Gastroesophageal sphincter (tissue), 4 donors: ENCODE measurements at regions not wholly inside any gene's neighbourhood (a gene's known extent, or its start where the extent isn't known, plus 50 kb on each side); places are given as distances from the start of the nearest gene placed in this dataset.

Source experiments
- ATAC-seq: fragments of 150-250 bp; one replicate; pipeline ENCODE4 v1.9.1; 2016; ENCODE audit warnings: mild to moderate bottlenecking, moderate library complexity
- H3K27ac ChIP-seq, 4 donors: fragments of 200-600 bp; sonication (generic) in 3 of 4; 1 replicate in 3 of 4; 2 replicates in 1 of 4; pipeline ENCODE4 v1.5.1; 2016 to 2019
- H3K27me3 ChIP-seq: fragments of 200-600 bp; sonication (generic); one replicate; pipeline ENCODE4 v1.5.1; 2019
- H3K36me3 ChIP-seq, 2 donors: fragments of 200-600 bp; sonication (generic); one replicate each; pipeline ENCODE4 v1.5.1; 2019; ENCODE audit warnings: control low read depth in 1 of 2
- H3K4me1 ChIP-seq, 3 donors: fragments of 200-600 bp; sonication (generic); 1 replicate in 2 of 3; 2 replicates in 1 of 3; pipeline ENCODE4 v1.5.1; 2016 to 2019; ENCODE audit warnings: control low read depth in 2 of 3
- H3K4me3 ChIP-seq, 2 donors: fragments of 200-600 bp; sonication (generic); one replicate each; pipeline ENCODE4 v1.5.1; 2019; ENCODE audit warnings: mild to moderate bottlenecking in 1 of 2, moderate library complexity in 1 of 2
- H3K9me3 ChIP-seq, 3 donors: fragments of 200-600 bp; sonication (generic); one replicate each; pipeline ENCODE4 v1.5.1; 2017 to 2019; ENCODE audit warnings: control low read depth in 2 of 3
- EP300 ChIP-seq: sonication (generic); formaldehyde crosslinking; IDR thresholded peaks from one replicate; pipeline ENCODE4 v1.6.1; 2017; ENCODE audit warnings: antibody characterized with exemption, mild to moderate bottlenecking
- POLR2A ChIP-seq, 2 donors: fragments of 450-650 bp; IDR thresholded peaks; one replicate each; pipeline ENCODE4 v1.6.1; 2017; ENCODE audit warnings: antibody characterized with exemption in 2 of 2, mild to moderate bottlenecking in 2 of 2, moderate library complexity in 1 of 2
- POLR2AphosphoS5 ChIP-seq: sonication (generic); formaldehyde crosslinking; IDR thresholded peaks from one replicate; pipeline ENCODE4 v1.6.1; 2017; ENCODE audit warnings: antibody characterized with exemption
- WGBS, 2 donors: methylation state at CpG; one replicate each; pipeline ENCODE4 v1.1.5; 2018; ENCODE audit warnings: low coverage in 1 of 2; 5-methylcytosine and 5-hydroxymethylcytosine counted together
- TF ChIP-seq, protein P1 (sequence below), 4 experiments: fragments of 200-600 bp in 2 of 4; fragments of 450-650 bp in 2 of 4; sonication (generic) in 1 of 4; IDR thresholded peaks; one replicate each; pipeline ENCODE4 v1.5.1; 2017 to 2019; ENCODE audit warnings: antibody characterized with exemption in 4 of 4, mild to moderate bottlenecking in 2 of 4, moderate library complexity in 2 of 4

DNA sequence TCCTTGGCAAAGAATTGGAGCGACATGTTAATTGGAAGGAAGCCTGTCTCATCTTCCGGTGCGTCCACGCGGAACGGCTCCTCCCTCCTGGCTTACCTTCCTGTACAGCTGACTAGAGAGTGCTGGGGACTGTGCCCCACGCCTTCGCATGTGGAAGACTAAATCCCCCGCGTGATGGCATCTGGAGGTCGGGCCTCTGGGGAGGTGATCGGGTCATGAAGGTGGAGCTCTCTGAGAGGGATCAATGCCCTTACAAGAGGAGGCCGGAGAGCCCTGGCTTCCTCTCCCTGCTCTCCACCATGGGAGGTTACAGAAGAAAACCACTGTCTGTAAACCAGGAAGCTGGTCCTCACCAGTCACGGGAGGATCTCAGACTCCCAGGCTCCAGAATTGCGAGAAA is 104.1 kb upstream of the OTOS start:
- peaks cover 0 to 16% (median 0%) of the 10 kb centered on the region in 3 donors for H3K4me1 ChIP-seq
- no peak overlapping the region for H3K4me3 ChIP-seq
- no peaks in the 10 kb centered on the region for H3K9me3 ChIP-seq
- TF ChIP-seq POLR2AphosphoS5 (no peak), EP300 (no peak), POLR2A (IDR thresholded peaks at IDR 0.05) (no peak)
- TF ChIP-seq, protein P1, sequence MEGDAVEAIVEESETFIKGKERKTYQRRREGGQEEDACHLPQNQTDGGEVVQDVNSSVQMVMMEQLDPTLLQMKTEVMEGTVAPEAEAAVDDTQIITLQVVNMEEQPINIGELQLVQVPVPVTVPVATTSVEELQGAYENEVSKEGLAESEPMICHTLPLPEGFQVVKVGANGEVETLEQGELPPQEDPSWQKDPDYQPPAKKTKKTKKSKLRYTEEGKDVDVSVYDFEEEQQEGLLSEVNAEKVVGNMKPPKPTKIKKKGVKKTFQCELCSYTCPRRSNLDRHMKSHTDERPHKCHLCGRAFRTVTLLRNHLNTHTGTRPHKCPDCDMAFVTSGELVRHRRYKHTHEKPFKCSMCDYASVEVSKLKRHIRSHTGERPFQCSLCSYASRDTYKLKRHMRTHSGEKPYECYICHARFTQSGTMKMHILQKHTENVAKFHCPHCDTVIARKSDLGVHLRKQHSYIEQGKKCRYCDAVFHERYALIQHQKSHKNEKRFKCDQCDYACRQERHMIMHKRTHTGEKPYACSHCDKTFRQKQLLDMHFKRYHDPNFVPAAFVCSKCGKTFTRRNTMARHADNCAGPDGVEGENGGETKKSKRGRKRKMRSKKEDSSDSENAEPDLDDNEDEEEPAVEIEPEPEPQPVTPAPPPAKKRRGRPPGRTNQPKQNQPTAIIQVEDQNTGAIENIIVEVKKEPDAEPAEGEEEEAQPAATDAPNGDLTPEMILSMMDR (IDR thresholded peaks at IDR 0.05), result no peak
- H3K27ac ChIP-seq, result no peak overlapping the region
- no peaks in the 10 kb centered on the region for H3K36me3 ChIP-seq
- 51 to 70% methylated on average over 8 to 9 of the region's 15 CpGs for WGBS, 2 donors
- H3K27me3 ChIP-seq, result peaks cover 4% of the 10 kb centered on the region
- no peak for ATAC-seq

- Histone ChIP-seq H3K27ac (no peak overlapping the region), H3K27me3 (peaks cover 4% of the 10 kb centered on the region), H3K36me3 (no peaks in the 10 kb centered on the region), H3K4me1 (peaks cover 0 to 20% (median 0%) of the 10 kb centered on the region in 3 donors), H3K4me3 (no peak overlapping the region), H3K9me3 (no peaks in the 10 kb centered on the region)
- ATAC-seq, result no peak
- 91 to 97% methylated on average over 4 of the region's 4 CpGs for WGBS, 2 donors
- TF ChIP-seq EP300 (no peak), POLR2AphosphoS5 (no peak), POLR2A (IDR thresholded peaks at IDR 0.05) (no peak)
- TF ChIP-seq, protein P1 (IDR thresholded peaks at IDR 0.05), result no peak
These were observed 104.7 kb upstream of the OTOS start for GRCh38 chr2:240245184-240245583.

DNA sequence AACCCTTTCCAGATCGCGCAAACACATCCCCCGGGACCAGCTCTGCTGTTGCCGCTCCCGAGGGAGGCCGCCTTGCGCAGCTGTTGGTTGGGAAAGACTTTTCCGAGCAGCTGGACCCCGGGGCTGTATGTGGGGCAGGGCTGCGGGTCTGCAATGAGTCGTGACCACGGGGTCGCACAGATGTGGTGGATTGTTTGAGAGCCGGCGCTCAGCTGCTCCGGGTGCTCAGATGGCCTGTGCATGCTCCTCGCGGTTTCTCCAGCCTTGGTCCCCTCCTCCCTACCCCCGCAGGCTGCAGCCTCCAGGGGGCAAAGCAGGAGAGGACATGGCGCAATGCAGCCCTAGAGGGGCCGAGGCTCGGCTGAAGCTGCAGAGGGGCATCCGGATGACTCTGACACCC is 105.2 kb upstream of the OTOS start:
- Histone ChIP-seq H3K4me3 (no peak overlapping the region), H3K9me3 (no peaks in the 10 kb centered on the region), H3K4me1 (peaks cover 0 to 26% (median 4%) of the 10 kb centered on the region in 3 donors), H3K27ac (no peak overlapping the region), H3K27me3 (peaks cover 4% of the 10 kb centered on the region), H3K36me3 (no peaks in the 10 kb centered on the region)
- TF ChIP-seq EP300, result no peak
- TF ChIP-seq POLR2AphosphoS5, result no peak
- TF ChIP-seq, protein P1 (IDR thresholded peaks at IDR 0.05), result no peak
- peak; percentile 42 for ATAC-seq
- WGBS, 2 donors, result 83% methylated on average over 6 of the region's 23 CpGs; no CpG with 5 or more reads in 1 of the 2 donors

DNA sequence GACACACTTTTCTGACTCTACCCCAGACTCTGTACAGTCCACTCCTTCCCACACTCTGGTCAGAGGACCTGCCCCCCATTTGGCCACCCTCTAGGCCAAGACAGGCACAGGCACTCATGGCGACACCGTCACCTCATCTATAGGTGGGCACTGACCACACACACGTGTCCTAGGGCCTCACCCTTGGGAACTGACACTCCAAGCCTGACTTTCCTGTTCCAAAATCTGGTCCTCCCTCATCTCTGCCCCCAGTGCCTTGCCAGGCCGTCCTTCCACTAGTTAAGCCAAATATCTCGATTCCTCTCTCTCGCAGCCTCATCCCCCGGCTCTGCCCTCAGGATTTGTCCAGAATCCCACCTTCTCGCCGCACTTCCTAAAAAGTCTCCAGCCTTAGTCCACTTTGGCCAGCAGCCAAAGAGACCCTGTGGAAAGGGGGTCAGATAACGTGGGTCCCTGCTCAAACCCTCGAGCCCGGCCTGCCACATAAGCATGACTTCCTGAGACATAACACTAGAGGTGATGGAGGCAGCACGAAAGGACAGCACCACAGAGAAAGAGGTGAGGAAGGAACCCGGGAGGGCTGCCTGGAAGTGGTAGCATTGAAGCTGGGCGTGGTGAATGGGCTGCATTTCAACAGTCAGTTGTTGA is 105.8 kb upstream of the OTOS start:
- TF ChIP-seq, protein P1 (IDR thresholded peaks at IDR 0.05), result no peak
- TF ChIP-seq EP300 (no peak), POLR2A (IDR thresholded peaks at IDR 0.05) (no peak), POLR2AphosphoS5 (no peak)
- no peak overlapping the region for H3K4me3 ChIP-seq
- H3K27me3 ChIP-seq, result peaks cover 4% of the 10 kb centered on the region
- 64 to 92% methylated on average over 4 to 15 of the region's 15 CpGs for WGBS, 2 donors
- H3K4me1 ChIP-seq, result peaks cover 0 to 32% (median 10%) of the 10 kb centered on the region in 3 donors
- ATAC-seq, result no peak
- no peaks in the 10 kb centered on the region for H3K9me3 ChIP-seq
- no peaks in the 10 kb centered on the region for H3K36me3 ChIP-seq
- peak overlapping the region in 1 of 4 donors; percentile 16 for H3K27ac ChIP-seq

DNA sequence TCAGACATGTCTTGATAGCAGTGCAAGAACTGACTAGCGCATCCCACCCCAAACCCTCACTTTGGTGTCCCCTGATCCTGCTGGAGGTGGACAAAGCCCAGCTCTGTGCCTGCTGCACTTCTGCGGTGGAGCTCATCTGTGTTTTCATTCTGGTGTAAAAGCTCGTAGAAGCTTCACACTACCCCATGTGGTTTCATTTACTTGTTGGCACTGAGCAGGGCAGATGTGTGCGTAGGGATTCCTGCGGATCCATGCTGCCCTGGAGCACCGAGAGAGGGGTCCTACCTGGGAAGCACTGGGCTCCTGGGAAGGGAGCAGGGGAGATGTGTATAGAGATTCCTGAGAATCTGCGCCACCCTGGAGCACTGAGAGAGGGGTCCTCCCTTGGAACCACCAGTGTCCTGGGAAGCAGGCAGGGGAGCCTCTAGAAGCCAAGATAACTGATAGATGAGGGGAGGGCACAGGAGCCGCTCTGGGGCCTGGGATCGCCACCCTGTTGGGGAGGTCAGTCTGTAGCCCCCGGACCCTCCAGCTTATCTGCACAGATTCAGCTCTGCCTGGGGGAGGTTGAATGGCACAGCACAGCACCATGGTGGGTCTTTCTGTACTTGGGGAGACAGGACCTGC is 106.9 kb upstream of the OTOS start:
- WGBS, 2 donors, result 87% methylated on average over 3 of the region's 10 CpGs; no CpG with 5 or more reads in 1 of the 2 donors
- no peak for TF ChIP-seq POLR2AphosphoS5
- TF ChIP-seq, protein P1 (IDR thresholded peaks at IDR 0.05), result no peak
- Histone ChIP-seq H3K9me3 (no peaks in the 10 kb centered on the region), H3K4me3 (no peak overlapping the region), H3K27me3 (peaks cover 4% of the 10 kb centered on the region), H3K4me1 (peaks cover 0 to 42% (median 15%) of the 10 kb centered on the region in 3 donors), H3K27ac (peak overlapping the region in 1 of 4 donors; percentile 3), H3K36me3 (no peaks in the 10 kb centered on the region)
- no peak for ATAC-seq
